ENCODE measurements at regions not wholly inside any gene's neighbourhood (a gene's known extent, or its start where the extent isn't known, plus 50 kb on each side); places are given as distances from the start of the nearest gene placed in this dataset.

- TF ChIP-seq POLR2A (IDR thresholded peaks at IDR 0.05) (no peak), CTCF (IDR thresholded peaks at IDR 0.05) (no peak)
Observed at GRCh38 chrX:68901519-68901918, 72.7 kb downstream of the EFNB1 start.
